Loucy (cell line): ENCODE measurements at regions not wholly inside any gene's neighbourhood (a gene's known extent, or its start where the extent isn't known, plus 50 kb on each side); places are given as distances from the start of the nearest gene placed in this dataset.

Source experiments
- CTCF ChIP-seq: fragments of 200-600 bp; sonication (generic); conservative IDR thresholded peaks from 2 replicates; pipeline ENCODE4 v1.5.1; 2014; ENCODE audit warnings: mild to moderate bottlenecking, antibody characterized with exemption, low read length
- EZH2phosphoT487 ChIP-seq: fragments of 200-600 bp; IDR thresholded peaks from 2 replicates; pipeline ENCODE4 v1.6.1; 2018; ENCODE audit warnings: antibody characterized with exemption, mild to moderate bottlenecking, moderate library complexity, borderline replicate concordance

- TF ChIP-seq CTCF (no peak), EZH2phosphoT487 (no peak)
Measured at GRCh38 chr1:80982831-80983230, 817.9 kb upstream of the ADGRL2 start.
